ENCODE measurements at regions not wholly inside any gene's neighbourhood (a gene's known extent, or its start where the extent isn't known, plus 50 kb on each side); places are given as distances from the start of the nearest gene placed in this dataset.

DNA sequence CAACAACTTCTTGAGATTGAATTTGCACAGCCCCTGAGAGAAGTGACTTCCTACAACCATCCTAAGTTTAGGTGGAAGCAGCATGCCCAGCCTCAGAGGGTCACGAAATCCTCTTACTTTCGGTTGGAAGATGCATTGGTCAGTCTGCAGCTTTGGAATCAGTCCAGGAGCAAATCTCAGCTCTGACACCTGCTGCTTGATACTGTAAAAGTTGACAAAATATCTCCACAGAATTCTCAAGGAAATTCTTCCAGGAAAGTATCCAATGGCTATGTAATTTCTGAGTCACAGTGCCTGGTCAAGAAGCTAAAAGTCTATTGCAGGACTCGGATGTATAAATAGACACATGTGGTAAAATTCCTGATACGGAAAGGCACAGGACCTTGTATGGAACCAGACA is 414.5 kb upstream of the GYPC start:
- no peak overlapping the region for H2BK5ac ChIP-seq (ENCODE audit: low read depth, low read length, poor library complexity, severe bottlenecking)
- no peak for DNase-seq
- WGBS, result 86% methylated on average over 4 of the region's 4 CpGs

GRCh38 chr2:126244937-126245336 is 411.0 kb upstream of the GYPC start:
- DNase-seq, result peak; percentile 39
- Histone ChIP-seq H2BK15ac (ENCODE audit: low read depth, poor library complexity, severe bottlenecking) (no peak overlapping the region), H3K9ac (ENCODE audit: low read length) (no peak overlapping the region), H2BK5ac (ENCODE audit: low read depth, low read length, poor library complexity, severe bottlenecking) (no peak overlapping the region), H3K4me3 (ENCODE audit: insufficient read depth in 1 of 2, low read depth in 1 of 2, low read length in 2 of 2) (no peak overlapping the region), H3K27me3 (ENCODE audit: control insufficient read depth in 1 of 2, insufficient read depth in 1 of 2, low read length in 2 of 2) (peaks cover 0 to 9% of the 10 kb centered on the region in 2 experiments), H4K91ac (ENCODE audit: low read length) (no peak overlapping the region), H2BK12ac (ENCODE audit: low read length in 2 of 2) (no peak overlapping the region), H3K27ac (ENCODE audit: low read length, poor library complexity, severe bottlenecking) (no peak overlapping the region), H2AFZ (ENCODE audit: low read depth, low read length) (no peak overlapping the region), H3K9me3 (ENCODE audit: control insufficient read depth, low read length) (no peaks in the 10 kb centered on the region), H4K8ac (ENCODE audit: low read length) (no peak overlapping the region), H3K14ac (ENCODE audit: low read length in 2 of 2) (no peak overlapping the region), H3K4me1 (ENCODE audit: control insufficient read depth, insufficient read depth, low read depth, low read length) (no peaks in the 10 kb centered on the region), H3K18ac (ENCODE audit: low read depth in 1 of 2, low read length in 2 of 2) (no peak overlapping the region), H3K4ac (ENCODE audit: low read depth in 1 of 2, low read length in 2 of 2) (no peak overlapping the region), H3K36me3 (ENCODE audit: control insufficient read depth in 1 of 2, insufficient read depth in 2 of 2, low read depth in 1 of 2, low read length in 2 of 2) (no peaks in the 10 kb centered on the region), H3K4me2 (ENCODE audit: low read length, poor library complexity, severe bottlenecking) (no peak overlapping the region), H2BK120ac (ENCODE audit: low read depth, low read length) (no peak overlapping the region), H3K23ac (ENCODE audit: low read length in 2 of 2) (no peak overlapping the region), H3K79me1 (replicated peaks; ENCODE audit: low read length, poor library complexity, severe bottlenecking) (no peaks in the 10 kb centered on the region), H2AK5ac (ENCODE audit: low read length, severe bottlenecking) (no peak overlapping the region)
- WGBS, result 2% methylated on average over 3 of the region's 3 CpGs

More for the DNA sequence above, 414.5 kb upstream of the GYPC start:
- no peak overlapping the region for H3K4me3 ChIP-seq (ENCODE audit: insufficient read depth in 1 of 2, low read depth in 1 of 2, low read length in 2 of 2)
- H3K4ac ChIP-seq (ENCODE audit: low read depth in 1 of 2, low read length in 2 of 2), result no peak overlapping the region
- no peaks in the 10 kb centered on the region for H3K36me3 ChIP-seq (ENCODE audit: control insufficient read depth in 1 of 2, insufficient read depth in 2 of 2, low read depth in 1 of 2, low read length in 2 of 2)
- no peak overlapping the region for H2BK120ac ChIP-seq (ENCODE audit: low read depth, low read length)
- H3K14ac ChIP-seq (ENCODE audit: low read length in 2 of 2), result no peak overlapping the region
- no peak overlapping the region for H4K8ac ChIP-seq (ENCODE audit: low read length)
- no peak overlapping the region for H4K91ac ChIP-seq (ENCODE audit: low read length)
- no peak overlapping the region for H3K27ac ChIP-seq (ENCODE audit: low read length, poor library complexity, severe bottlenecking)
- H3K23ac ChIP-seq (ENCODE audit: low read length in 2 of 2), result no peak overlapping the region
- no peak overlapping the region for H3K9ac ChIP-seq (ENCODE audit: low read length)
- peaks cover 0 to 9% of the 10 kb centered on the region in 2 experiments for H3K27me3 ChIP-seq (ENCODE audit: control insufficient read depth in 1 of 2, insufficient read depth in 1 of 2, low read length in 2 of 2)
- no peak overlapping the region for H2BK12ac ChIP-seq (ENCODE audit: low read length in 2 of 2)
- no peaks in the 10 kb centered on the region for H3K79me1 ChIP-seq (replicated peaks; ENCODE audit: low read length, poor library complexity, severe bottlenecking)
- H2AK5ac ChIP-seq (ENCODE audit: low read length, severe bottlenecking), result no peak overlapping the region
- H2AFZ ChIP-seq (ENCODE audit: low read depth, low read length), result no peak overlapping the region
- H3K18ac ChIP-seq (ENCODE audit: low read depth in 1 of 2, low read length in 2 of 2), result no peak overlapping the region
- no peaks in the 10 kb centered on the region for H3K9me3 ChIP-seq (ENCODE audit: control insufficient read depth, low read length)
- H2BK15ac ChIP-seq (ENCODE audit: low read depth, poor library complexity, severe bottlenecking), result no peak overlapping the region
- no peaks in the 10 kb centered on the region for H3K4me1 ChIP-seq (ENCODE audit: control insufficient read depth, insufficient read depth, low read depth, low read length)
- no peak overlapping the region for H3K4me2 ChIP-seq (ENCODE audit: low read length, poor library complexity, severe bottlenecking)

DNA sequence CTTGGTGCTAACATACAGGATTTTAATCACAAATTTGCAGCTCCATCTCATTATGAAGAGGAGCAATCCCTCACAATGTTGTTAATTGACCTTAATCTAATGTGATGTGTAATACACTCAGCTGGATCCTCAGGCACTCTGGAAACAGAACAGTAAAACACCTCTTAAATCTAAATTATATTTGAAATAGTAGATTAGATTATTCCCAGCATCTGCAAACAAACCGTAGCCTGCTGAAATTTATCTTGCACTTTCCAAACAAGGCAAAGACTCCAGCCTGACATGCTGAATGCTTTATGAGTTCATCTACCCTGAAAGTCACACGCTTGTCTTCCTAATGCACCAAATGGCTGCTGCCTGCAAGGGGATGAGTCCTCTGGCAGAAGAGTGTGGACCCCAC is 402.3 kb upstream of the GYPC start:
- Histone ChIP-seq H3K27ac (ENCODE audit: low read length, poor library complexity, severe bottlenecking) (no peak overlapping the region), H2BK15ac (ENCODE audit: low read depth, poor library complexity, severe bottlenecking) (no peak overlapping the region), H4K91ac (ENCODE audit: low read length) (no peak overlapping the region), H4K8ac (ENCODE audit: low read length) (no peak overlapping the region), H3K4me2 (ENCODE audit: low read length, poor library complexity, severe bottlenecking) (no peak overlapping the region), H2AFZ (ENCODE audit: low read depth, low read length) (no peak overlapping the region), H2BK5ac (ENCODE audit: low read depth, low read length, poor library complexity, severe bottlenecking) (no peak overlapping the region), H3K4ac (ENCODE audit: low read depth in 1 of 2, low read length in 2 of 2) (no peak overlapping the region), H3K23ac (ENCODE audit: low read length in 2 of 2) (no peak overlapping the region), H3K9me3 (ENCODE audit: control insufficient read depth, low read length) (no peaks in the 10 kb centered on the region), H2BK120ac (ENCODE audit: low read depth, low read length) (no peak overlapping the region), H3K79me1 (replicated peaks; ENCODE audit: low read length, poor library complexity, severe bottlenecking) (no peaks in the 10 kb centered on the region), H2AK5ac (ENCODE audit: low read length, severe bottlenecking) (no peak overlapping the region), H3K18ac (ENCODE audit: low read depth in 1 of 2, low read length in 2 of 2) (no peak overlapping the region), H3K4me1 (ENCODE audit: control insufficient read depth, insufficient read depth, low read depth, low read length) (no peaks in the 10 kb centered on the region), H3K27me3 (ENCODE audit: control insufficient read depth in 1 of 2, insufficient read depth in 1 of 2, low read length in 2 of 2) (no peaks in the 10 kb centered on the region), H2BK12ac (ENCODE audit: low read length in 2 of 2) (no peak overlapping the region), H3K14ac (ENCODE audit: low read length in 2 of 2) (no peak overlapping the region), H3K4me3 (ENCODE audit: insufficient read depth in 1 of 2, low read depth in 1 of 2, low read length in 2 of 2) (no peak overlapping the region), H3K36me3 (ENCODE audit: control insufficient read depth in 1 of 2, insufficient read depth in 2 of 2, low read depth in 1 of 2, low read length in 2 of 2) (no peaks in the 10 kb centered on the region), H3K9ac (ENCODE audit: low read length) (no peak overlapping the region)
- 83% methylated on average over 2 of the region's 2 CpGs for WGBS
- DNase-seq, result no peak

DNA sequence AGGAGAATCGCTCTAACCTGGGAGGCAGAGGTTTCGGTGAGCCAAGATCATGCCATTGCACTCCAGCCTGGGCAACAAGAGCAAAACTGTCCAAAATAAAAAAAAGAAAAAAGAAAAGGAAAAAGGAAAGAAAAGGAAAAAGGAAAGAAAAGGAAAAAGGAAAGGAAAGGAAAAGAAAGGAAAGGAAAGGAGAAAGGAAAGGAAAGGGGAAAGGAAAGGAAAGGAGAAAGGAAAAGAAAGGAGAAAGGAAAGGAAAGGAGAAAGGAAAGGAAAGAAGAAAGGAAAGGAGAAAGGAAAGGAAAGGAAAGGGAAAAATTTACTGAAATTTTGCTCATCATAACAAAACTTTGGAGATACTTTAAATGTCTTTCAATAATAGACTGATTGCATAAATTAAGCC is 391.3 kb upstream of the GYPC start:
- Histone ChIP-seq H2BK15ac (ENCODE audit: low read depth, poor library complexity, severe bottlenecking) (no peak overlapping the region), H4K8ac (ENCODE audit: low read length) (no peak overlapping the region), H3K27ac (ENCODE audit: low read length, poor library complexity, severe bottlenecking) (no peak overlapping the region), H3K4ac (ENCODE audit: low read depth in 1 of 2, low read length in 2 of 2) (no peak overlapping the region), H3K23ac (ENCODE audit: low read length in 2 of 2) (no peak overlapping the region), H3K9ac (ENCODE audit: low read length) (no peak overlapping the region), H2BK120ac (ENCODE audit: low read depth, low read length) (no peak overlapping the region), H3K4me2 (ENCODE audit: low read length, poor library complexity, severe bottlenecking) (no peak overlapping the region), H3K18ac (ENCODE audit: low read depth in 1 of 2, low read length in 2 of 2) (no peak overlapping the region), H3K9me3 (ENCODE audit: control insufficient read depth, low read length) (no peaks in the 10 kb centered on the region), H3K79me1 (replicated peaks; ENCODE audit: low read length, poor library complexity, severe bottlenecking) (no peaks in the 10 kb centered on the region), H3K4me3 (ENCODE audit: insufficient read depth in 1 of 2, low read depth in 1 of 2, low read length in 2 of 2) (no peak overlapping the region), H3K27me3 (ENCODE audit: control insufficient read depth in 1 of 2, insufficient read depth in 1 of 2, low read length in 2 of 2) (no peaks in the 10 kb centered on the region), H2AK5ac (ENCODE audit: low read length, severe bottlenecking) (no peak overlapping the region), H2BK5ac (ENCODE audit: low read depth, low read length, poor library complexity, severe bottlenecking) (no peak overlapping the region), H3K4me1 (ENCODE audit: control insufficient read depth, insufficient read depth, low read depth, low read length) (no peaks in the 10 kb centered on the region), H4K91ac (ENCODE audit: low read length) (no peak overlapping the region), H3K14ac (ENCODE audit: low read length in 2 of 2) (no peak overlapping the region), H2BK12ac (ENCODE audit: low read length in 2 of 2) (no peak overlapping the region), H2AFZ (ENCODE audit: low read depth, low read length) (no peak overlapping the region), H3K36me3 (ENCODE audit: control insufficient read depth in 1 of 2, insufficient read depth in 2 of 2, low read depth in 1 of 2, low read length in 2 of 2) (no peaks in the 10 kb centered on the region)
- DNase-seq, result no peak
- 94% methylated on average over 2 of the region's 2 CpGs for WGBS
